ENCODE measurements at regions not wholly inside any gene's neighbourhood (a gene's known extent, or its start where the extent isn't known, plus 50 kb on each side); places are given as distances from the start of the nearest gene placed in this dataset.
"Not testable (repeated sequence)": the region's sequence is repeated elsewhere in the genome, so short reads cannot be mapped to it uniquely, and the experiment has no call there.

DNA sequence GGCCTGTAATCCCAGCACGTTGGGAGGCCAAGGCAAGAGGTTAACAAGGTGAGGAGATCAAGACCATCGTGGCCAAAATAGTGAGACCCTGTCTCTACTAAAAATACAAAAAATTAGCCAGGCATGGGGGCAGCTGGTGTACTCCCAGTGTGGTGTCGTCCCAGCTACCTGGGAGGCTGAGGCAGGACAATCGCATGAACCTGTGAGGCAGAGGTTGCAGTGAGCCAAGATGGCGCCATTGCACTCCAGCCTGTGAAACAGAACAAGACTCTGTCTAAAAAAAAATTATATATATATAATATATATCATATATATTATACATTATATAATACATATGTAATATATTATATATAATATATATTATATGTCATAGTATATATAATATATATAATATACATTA, 249.2 kb upstream of the TPTE start (continued):
- no peak for TF ChIP-seq GTF2I (CRISPR knock-in tag; conservative IDR thresholded peaks at IDR 0.05)

DNA sequence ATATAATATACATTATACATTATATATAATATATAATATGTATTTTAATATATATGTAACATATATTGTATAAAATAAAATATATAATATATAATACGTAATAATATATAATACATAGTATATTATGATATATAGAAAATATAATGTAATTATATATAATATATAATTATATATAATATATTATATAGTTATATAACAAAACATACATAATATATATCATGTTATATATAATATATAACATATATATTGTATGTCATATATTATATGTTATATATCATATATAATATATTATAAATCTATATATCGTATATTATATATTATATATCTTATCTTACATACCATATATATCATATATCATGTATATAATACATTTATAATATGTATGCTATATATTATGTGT, 248.2 kb upstream of the TPTE start:
- POLR2A ChIA-PET: no interaction called here
- Mint-ChIP-seq H3K27me3 (ENCODE audit: low read depth) (peaks cover 9% of the 10 kb centered on the region; the same call in 1 of the 2 replicates), H3K36me3 (peaks cover 21% of the 10 kb centered on the region), H3K4me1 (no peaks in the 10 kb centered on the region), H3K27ac (no peak overlapping the region), H3K9me3 (peaks cover 20% of the 10 kb centered on the region), H3K4me3 (no peak overlapping the region)
- ATAC-seq (no peak), DNase-seq (ENCODE audit: low spot score) (no peak)
- TF ChIP-seq, protein P1, sequence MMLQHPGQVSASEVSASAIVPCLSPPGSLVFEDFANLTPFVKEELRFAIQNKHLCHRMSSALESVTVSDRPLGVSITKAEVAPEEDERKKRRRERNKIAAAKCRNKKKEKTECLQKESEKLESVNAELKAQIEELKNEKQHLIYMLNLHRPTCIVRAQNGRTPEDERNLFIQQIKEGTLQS (CRISPR knock-in tag; conservative IDR thresholded peaks at IDR 0.05): no peak
- TF ChIP-seq, protein P2, sequence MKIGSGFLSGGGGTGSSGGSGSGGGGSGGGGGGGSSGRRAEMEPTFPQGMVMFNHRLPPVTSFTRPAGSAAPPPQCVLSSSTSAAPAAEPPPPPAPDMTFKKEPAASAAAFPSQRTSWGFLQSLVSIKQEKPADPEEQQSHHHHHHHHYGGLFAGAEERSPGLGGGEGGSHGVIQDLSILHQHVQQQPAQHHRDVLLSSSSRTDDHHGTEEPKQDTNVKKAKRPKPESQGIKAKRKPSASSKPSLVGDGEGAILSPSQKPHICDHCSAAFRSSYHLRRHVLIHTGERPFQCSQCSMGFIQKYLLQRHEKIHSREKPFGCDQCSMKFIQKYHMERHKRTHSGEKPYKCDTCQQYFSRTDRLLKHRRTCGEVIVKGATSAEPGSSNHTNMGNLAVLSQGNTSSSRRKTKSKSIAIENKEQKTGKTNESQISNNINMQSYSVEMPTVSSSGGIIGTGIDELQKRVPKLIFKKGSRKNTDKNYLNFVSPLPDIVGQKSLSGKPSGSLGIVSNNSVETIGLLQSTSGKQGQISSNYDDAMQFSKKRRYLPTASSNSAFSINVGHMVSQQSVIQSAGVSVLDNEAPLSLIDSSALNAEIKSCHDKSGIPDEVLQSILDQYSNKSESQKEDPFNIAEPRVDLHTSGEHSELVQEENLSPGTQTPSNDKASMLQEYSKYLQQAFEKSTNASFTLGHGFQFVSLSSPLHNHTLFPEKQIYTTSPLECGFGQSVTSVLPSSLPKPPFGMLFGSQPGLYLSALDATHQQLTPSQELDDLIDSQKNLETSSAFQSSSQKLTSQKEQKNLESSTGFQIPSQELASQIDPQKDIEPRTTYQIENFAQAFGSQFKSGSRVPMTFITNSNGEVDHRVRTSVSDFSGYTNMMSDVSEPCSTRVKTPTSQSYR (CRISPR knock-in tag; IDR thresholded peaks at IDR 0.05): no peak
- no peak for TF ChIP-seq ZNF263 (CRISPR knock-in tag; IDR thresholded peaks at IDR 0.05; ENCODE audit: low read depth)
- no peak for TF ChIP-seq GABPB1 (CRISPR knock-in tag; IDR thresholded peaks at IDR 0.05)
- TF ChIP-seq, protein P3, sequence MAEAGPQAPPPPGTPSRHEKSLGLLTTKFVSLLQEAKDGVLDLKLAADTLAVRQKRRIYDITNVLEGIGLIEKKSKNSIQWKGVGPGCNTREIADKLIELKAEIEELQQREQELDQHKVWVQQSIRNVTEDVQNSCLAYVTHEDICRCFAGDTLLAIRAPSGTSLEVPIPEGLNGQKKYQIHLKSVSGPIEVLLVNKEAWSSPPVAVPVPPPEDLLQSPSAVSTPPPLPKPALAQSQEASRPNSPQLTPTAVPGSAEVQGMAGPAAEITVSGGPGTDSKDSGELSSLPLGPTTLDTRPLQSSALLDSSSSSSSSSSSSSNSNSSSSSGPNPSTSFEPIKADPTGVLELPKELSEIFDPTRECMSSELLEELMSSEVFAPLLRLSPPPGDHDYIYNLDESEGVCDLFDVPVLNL (CRISPR knock-in tag; IDR thresholded peaks at IDR 0.05; ENCODE audit: borderline replicate concordance, low read depth): no peak
- TF ChIP-seq SOX15 (CRISPR knock-in tag; IDR thresholded peaks at IDR 0.05): no peak
- no peak for TF ChIP-seq EMX1 (CRISPR knock-in tag; IDR thresholded peaks at IDR 0.05)
- no peak for TF ChIP-seq CREB1 (CRISPR knock-in tag; IDR thresholded peaks at IDR 0.05)
- CTCF ChIA-PET: no interaction called here

DNA sequence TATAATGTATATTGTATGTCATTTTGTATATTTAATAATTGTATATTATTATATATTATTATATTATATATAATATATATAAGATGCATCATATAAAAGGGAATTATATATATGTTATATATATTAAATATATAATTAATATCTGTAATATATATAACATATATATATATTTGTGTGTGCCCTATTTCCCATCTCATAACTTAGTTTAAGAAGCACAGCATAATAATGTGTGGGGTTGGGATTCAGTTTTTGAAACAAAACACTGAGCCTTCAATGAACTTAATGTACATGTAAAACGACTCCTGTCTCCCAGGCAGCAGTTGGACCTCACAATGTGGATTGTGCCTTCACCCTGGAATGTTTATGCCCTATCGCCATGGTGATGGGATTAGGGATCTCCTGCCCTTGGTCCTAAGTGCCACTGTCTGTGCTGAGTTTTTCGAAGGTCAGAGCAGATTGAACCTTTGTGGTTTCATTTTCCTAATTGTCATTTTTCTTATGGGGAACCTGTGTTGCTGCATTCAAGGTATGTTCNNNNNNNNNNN, 247.5 kb upstream of the TPTE start:
- ATAC-seq; H3K4me3 Mint-ChIP-seq; H3K4me1 Mint-ChIP-seq; H3K27ac Mint-ChIP-seq; POLR2A ChIA-PET; H3K27me3 Mint-ChIP-seq (ENCODE audit: low read depth); CTCF ChIA-PET: not testable (repeated sequence)
- peaks cover 20% of the 10 kb centered on the region for H3K9me3 Mint-ChIP-seq
- DNase-seq (ENCODE audit: low spot score): peak; percentile 11
- peaks cover 21% of the 10 kb centered on the region for H3K36me3 Mint-ChIP-seq

Measured in WTC11 (cell line).